GM18858 (cell line): ENCODE measurements at regions not wholly inside any gene's neighbourhood (a gene's known extent, or its start where the extent isn't known, plus 50 kb on each side); places are given as distances from the start of the nearest gene placed in this dataset.

Experiments
- ATAC-seq: cut with Tn5 transposase; IDR thresholded peaks from one replicate; pipeline ENCODE4 v1.9.1; 2021; ENCODE audit not compliant: unreplicated experiment

- ATAC-seq = no peak
These were observed 262.0 kb upstream of the KCNH8 start for GRCh38 chr3:18886331-18886730.

DNA sequence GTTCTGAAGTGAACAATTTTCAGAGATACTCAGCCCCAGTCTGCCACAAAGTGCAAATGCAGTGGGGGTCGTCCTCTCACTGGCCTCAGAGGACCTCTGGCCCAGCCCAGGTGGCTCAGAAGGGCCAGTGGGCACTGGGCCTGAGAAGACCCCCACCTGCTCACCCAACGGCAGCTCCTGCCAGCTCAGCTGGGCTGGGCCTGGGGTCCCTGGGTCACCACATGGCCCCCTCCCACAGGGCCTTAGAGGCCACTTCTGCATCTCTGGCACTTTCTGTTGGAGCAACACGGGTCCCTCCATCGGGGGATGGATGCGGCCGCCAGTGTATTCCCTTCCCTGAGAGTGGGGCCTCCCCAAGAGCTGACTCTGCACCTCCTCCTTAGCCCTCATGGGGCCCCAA lies 262.7 kb upstream of the KCNH8 start:
- ATAC-seq = no peak

- no peak for ATAC-seq
These were observed 264.7 kb upstream of the KCNH8 start for GRCh38 chr3:18883571-18883970.

- no peak for ATAC-seq
These were observed 267.6 kb upstream of the KCNH8 start for GRCh38 chr3:18880691-18881090.

GRCh38 chr3:18872466-18872865 lies 275.8 kb upstream of the KCNH8 start:
- peak; percentile 71 for ATAC-seq

- ATAC-seq = no peak
These were observed 277.7 kb upstream of the KCNH8 start for GRCh38 chr3:18870642-18871041.

GRCh38 chr3:18870074-18870640 lies 278.2 kb upstream of the KCNH8 start:
- no peak for ATAC-seq

- no peak for ATAC-seq
These were observed 279.2 kb upstream of the KCNH8 start for GRCh38 chr3:18868911-18869689.

GRCh38 chr3:18866899-18867298 lies 281.4 kb upstream of the KCNH8 start:
- ATAC-seq = no peak

GRCh38 chr3:18864933-18865731 lies 283.2 kb upstream of the KCNH8 start:
- ATAC-seq = no peak

DNA sequence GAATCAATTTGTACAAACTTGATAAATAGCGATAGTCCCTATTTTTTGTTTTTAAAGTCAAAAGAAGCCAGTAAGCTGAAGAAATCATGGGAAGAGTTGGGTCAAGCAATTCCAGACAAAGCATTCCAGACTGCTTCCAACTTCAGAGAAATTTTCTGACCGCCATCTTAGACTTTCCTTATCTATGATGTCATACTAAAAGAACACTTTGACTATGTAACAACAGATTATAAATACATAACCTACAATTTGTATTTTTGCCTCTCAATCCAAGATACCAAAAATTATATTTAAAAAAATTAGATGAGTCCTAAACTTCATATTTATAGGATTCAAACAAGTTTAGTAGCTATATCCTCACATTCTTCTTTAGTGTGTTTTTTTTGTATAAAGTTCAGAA lies 286.2 kb upstream of the KCNH8 start:
- no peak for ATAC-seq

- ATAC-seq = no peak
These were observed 287.2 kb upstream of the KCNH8 start for GRCh38 chr3:18861137-18861536.

DNA sequence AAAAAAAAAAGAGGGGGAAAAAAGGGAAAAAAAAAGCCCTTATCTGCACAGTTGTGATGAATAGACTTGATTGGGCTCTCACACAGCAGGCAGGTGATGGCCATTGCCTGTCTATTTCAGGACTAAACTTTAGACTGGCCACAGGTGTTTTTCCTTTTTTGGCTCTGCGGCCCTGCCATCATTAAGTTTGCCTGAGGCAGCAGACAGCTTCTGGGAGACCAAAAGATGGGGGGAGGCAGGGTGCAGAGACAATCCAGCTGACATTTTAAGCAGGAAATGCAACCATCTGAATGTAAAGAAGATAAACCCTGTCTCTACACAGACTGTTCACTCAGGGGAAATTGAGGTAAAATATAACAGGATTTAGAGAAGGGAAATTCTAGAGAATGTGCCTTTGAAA lies 295.0 kb upstream of the KCNH8 start:
- no peak for ATAC-seq

- peak; percentile 77 for ATAC-seq
These were observed 300.6 kb upstream of the KCNH8 start for GRCh38 chr3:18847583-18848197.

DNA sequence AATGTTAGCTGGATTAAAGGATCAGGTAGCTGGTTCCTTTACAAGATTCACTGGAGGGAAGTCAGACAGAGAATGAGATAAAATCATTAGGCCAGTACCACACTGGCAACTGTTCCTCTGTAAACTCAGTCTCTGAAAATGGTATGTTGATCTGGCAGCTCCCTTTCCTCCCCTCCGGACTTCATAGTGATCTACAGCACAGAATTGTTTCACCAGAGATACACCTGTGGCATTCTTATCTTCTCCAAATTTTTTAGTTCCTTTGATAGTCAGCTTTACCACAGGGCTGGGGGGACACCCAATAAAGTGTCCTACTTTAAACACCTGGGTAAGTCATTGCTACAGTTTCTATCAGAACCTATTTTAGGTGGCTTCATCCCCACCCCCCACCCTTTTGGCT lies 304.3 kb upstream of the KCNH8 start:
- ATAC-seq = no peak

- ATAC-seq = no peak
These were observed 305.1 kb upstream of the KCNH8 start for GRCh38 chr3:18843188-18843587.

GRCh38 chr3:18841422-18842343 lies 306.6 kb upstream of the KCNH8 start:
- no peak for ATAC-seq

GRCh38 chr3:18840535-18841137 lies 307.7 kb upstream of the KCNH8 start:
- no peak for ATAC-seq

DNA sequence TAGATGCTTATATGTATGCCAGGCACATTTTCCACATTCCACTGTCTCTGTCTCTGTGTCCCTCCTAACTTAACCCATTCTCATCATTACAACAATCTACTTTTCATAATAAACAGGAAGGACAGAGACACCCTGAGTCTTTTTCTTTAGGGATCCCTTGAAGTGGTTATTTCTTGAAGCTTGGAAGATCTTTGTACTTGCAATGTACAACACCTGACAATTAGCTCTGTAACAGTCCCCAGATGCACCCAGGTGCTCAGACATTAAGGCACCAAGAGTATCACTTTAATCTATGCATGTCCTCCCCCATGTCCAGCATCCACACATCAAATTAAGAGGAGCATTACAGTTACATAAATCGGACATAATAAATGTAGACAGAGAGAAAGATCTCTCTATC lies 309.6 kb upstream of the KCNH8 start:
- ATAC-seq = no peak

DNA sequence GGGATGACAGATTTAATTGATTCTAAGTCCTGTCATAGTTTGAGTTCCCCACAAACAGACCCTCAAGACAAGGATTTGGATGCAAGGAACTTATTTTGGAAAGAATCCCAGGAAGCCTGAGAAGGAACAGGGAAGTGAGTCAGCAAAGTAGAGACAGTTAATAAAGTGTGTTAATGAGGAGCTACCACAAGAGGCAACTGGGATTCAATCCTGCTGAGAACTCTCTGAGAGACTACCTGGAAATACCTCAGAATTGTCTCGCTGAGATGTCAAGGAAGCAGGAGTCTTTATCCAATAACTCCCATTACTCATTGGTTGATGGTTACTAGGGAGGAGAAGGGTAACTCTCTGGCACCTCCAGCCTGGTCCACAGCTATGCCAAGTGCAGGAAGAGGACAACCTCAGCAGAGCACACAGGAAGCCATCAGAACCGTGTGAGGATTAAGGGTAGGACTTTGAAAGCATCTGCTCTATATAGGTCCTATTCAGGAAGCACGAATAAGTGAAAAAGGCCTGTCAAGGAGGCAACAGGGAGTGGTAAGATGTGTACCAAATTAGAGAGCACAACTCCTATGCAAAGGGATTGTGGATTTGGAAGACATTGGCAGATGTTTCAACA lies 311.1 kb upstream of the KCNH8 start:
- no peak for ATAC-seq
